ENCODE measurements at regions not wholly inside any gene's neighbourhood (a gene's known extent, or its start where the extent isn't known, plus 50 kb on each side); places are given as distances from the start of the nearest gene placed in this dataset.

DNA sequence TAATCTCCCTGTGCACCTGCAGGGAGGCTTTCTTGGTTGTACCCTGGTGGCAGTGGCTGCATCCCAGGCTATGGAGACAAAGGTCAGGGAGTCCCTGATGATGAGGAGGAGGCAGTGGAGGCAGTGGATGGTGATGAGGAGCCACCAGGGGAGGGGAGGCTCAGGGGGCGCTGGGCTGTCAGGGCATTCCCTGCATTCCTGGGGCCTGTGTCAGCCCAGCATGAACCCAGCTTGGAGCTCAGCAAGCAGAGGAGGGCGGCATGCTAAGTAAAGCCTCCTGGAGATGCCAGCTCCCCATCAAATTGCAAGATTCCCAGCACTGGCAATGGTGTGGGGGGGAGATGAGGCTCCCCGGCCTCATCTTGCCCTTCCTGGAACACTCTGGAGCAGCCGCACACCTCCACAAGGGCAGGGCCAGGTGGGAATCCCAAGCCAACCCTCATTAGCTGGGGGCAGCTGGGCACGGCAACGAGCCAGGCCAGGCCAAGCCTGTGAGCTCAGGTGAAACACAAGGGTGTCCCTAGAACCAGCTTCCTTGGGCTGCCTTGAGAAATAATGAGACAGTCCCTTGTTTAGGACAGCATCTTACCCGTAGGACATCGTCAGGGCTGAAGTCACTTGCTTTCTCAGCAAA lies 469.5 kb downstream of the MATN1 start:
- DNase-seq, result no peak

DNA sequence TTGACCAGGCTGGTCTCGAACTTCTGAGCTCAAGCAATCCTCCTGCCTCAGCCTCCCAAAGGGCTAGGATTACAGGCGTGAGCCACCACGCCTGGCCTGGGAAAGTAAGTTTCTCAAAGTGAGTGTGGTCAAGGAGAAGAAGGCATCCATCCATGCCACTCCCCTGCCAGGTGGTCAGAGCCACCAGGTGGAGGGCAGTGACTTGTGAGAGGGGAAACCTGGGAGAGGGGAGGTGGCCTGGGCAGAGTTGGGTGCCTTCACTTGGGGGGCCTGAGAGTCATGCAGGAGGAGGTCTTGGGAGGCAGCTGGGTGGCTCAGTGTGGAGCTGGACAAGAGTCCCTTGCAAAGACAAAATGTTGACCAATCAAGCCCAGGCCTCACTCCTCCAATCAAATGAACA lies 470.0 kb downstream of the MATN1 start:
- DNase-seq, result no peak

DNA sequence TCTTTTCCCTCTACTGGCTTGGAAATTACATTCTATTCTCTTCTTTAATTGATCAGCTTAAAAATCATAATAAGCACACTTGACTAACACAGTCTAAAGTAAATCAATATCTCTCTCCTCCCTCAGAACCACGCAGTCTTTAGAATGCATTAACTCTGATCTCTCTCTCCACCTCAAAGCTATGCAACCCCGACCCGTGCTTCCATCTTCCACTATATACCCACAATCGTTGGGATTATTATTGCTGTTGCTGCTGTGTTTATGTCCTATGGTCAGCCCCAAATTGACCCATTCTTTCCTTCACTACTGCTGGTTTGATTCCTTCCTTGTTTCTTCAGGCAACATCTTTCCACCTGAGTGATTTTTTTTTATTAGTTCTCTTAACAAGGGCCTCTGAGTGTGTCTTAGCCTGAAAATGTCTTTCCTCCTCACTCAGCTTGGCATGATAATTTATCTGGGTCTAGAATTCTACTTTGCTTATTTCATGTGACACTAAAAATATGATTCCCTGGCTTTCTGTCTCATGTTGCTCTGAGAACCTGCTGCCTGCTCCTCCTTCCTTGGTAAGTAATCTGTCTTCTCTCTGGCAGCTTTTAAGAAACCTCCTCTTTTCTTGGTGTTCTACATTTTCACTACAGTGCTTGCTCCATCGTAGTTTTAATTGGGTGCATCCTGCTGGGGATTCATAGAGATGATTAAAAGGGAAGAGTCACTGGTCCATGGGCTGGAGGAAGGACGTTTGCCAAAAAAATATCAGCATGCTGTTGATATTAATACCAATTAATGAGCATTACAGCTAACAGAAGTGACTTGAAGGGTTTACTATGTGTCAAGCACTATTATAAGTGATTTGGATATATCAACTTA lies 472.2 kb downstream of the MATN1 start:
- no peak for DNase-seq

DNA sequence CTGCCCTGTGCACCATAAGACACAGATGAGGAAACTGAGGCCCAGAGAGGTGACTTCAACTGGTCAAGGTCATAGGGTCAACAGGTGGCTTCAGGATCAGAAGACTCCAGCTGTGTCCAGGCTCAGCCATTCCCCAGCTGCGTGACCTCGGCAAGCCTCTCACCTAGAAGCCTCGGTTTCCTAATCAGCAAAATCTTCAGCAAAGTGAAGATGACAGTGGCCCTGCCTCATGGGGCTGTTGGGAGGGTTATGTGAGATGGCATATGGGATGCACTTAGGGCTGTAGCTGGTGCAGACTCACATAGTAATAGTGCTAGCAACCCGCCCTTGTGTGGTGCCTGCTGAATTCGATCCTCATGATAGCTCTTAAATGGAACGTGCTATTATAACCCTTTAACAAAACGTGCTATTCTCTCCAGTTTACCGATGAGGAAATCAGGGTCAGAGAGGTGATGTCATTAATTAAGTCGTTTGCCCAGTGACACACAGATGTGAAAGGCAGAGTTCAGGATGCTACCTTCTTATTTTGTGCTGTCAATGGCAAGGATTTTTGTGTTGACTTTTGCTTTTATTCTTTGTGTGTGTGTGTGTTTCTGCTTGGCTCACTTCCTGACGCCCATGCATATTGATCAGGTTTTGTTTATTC lies 472.9 kb downstream of the MATN1 start:
- DNase-seq, result no peak

DNA sequence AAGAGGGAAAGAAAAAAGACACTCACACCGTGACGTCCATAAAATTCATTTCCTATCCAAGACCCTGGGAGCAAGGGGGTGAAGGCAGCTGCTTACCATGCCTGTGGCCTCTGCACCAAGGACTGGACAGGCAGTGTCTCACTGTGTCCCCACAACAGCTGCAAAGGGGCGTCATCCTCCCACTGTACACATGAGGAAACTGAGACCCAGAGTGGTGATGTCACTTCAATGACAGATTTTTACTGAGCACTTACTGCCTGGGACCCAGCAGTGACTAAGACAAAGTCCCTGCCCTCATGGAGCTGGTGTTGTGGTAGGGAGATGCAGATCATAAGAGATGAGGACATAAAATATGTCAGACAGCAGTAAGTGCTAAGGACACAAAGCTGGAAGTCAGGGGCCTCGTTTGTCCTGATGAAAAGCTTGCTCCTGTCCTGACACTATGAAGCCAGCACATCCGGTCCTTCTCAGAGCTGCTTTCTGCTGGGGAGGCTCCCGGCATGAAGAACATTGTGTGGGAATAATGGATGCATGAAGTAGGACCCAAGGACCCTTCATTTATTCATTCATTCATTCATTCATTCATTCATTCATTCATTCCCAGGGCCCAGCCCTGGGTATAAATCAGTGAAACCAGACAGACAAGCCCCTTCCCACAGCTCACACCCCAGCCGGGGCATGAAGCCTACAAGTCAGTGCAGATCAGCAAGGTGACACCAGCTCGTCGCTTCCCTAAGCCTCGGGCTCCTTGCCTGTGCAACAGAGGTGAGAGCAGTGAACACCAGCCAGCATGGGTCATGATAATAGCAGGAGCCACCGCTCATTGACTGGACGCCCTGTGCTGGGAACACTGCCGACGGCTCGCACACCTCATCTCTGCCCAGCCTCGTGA lies 473.7 kb downstream of the MATN1 start:
- no peak for DNase-seq

DNA sequence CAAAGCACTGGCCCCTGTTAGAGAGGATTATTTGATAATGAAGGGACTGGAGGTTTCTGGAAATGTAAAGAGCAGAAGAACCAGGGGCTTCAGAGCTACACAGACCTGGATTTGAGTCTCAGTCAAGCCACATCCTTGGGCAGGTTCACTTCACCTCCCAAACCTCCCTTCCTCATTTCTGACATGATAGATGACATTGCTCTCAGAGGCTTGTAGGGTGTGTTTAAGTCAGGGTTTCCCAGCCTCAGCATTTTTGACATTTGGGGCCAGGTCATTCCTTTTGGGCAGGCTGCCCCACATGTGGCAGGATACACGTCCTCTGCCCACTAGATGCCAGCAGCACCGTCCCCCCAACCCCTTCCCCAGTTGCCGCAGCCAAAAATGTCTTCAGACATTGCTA lies 474.6 kb downstream of the MATN1 start:
- DNase-seq, result no peak

DNA sequence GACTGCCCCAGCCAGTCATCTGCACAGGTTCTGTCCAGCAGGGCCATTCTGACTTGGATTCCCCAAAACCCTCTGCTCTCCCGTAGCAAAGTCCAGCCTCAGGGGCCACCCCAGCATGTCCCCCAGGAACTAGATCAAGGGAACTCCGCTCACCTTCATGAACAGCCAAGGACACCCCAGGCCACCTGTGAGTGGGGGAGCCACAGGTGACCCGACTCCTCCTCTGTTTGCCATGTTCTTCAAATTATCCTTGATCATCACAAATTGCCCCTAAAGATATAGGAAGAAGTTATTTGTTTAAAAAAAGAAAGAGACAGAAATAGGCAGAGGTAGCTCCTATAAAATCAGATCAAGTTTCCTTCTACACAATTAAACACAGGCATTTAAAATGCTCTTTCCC lies 475.0 kb downstream of the MATN1 start:
- no peak for DNase-seq

DNA sequence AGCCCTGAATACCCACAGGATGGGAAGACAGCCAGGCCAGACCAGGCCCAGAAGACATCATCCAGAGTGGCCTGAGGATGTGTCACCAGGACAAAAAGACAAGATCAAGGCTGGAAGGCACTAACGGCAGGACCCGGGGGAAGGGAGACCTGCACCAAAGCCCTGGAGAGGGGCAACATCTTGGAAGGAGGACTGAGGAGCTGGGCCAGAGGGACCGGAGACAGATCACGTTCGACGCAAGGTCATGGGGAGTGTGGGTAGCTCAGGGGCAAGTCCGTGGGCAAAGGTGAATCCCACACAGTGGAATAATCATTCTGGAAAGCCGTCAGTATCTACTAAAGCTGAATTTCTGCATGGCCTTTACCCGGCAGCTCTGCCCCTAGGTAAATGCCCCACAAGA lies 478.6 kb downstream of the MATN1 start:
- no peak for DNase-seq

DNA sequence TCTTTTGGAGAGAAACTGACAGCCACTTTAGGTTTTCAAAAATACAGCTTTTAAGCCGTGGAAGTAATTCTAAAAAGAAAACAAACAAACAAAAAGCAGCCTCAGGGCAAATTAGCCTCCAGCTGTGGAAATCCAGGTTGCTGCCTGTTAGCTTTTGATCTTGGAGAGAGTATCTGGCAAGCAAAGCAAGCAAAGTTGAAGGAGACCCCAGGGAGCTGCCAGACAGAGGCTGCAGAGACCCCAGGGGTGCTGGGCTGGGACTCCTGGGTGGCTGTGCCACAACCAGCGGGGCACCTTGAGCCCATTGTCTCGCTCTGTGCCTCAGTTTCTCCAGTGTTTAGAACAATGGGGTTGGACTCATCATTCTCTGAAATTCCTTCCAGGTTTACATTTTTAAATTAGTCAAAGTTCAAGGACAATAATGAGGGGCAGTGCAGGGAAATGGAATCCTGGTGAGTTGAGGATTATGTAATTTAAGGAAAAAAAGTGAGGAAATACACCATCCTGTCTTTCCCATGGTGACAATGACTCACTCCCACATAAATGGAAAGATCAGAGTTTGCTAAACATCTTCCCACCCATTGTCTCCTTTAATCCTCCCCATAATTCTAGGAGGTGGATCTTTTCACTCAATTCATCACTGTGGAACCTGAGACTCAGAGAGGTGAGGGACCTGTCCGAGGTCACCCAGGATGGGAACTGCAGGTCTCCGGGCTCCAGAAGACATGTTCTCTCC lies 480.5 kb downstream of the MATN1 start:
- DNase-seq, result no peak

DNA sequence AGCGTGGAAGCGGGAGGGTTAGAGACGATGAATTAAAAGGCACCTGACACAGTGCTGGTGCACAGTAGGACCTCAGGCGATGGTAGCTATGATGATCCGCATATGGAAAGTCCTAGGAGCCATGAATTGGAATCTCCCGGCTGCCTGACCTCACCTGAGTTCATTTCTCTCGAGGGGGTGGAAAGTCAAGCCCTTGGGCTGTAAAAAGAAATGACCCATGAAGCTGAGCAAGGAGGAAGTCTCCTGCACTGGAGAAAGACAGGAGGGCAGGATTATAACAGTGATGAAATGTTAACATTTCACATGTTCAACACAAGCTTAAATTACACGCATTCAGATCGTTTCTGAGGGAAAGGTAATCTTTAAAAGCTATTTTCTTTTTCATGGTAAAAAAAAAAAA lies 481.2 kb downstream of the MATN1 start:
- DNase-seq, result no peak

DNA sequence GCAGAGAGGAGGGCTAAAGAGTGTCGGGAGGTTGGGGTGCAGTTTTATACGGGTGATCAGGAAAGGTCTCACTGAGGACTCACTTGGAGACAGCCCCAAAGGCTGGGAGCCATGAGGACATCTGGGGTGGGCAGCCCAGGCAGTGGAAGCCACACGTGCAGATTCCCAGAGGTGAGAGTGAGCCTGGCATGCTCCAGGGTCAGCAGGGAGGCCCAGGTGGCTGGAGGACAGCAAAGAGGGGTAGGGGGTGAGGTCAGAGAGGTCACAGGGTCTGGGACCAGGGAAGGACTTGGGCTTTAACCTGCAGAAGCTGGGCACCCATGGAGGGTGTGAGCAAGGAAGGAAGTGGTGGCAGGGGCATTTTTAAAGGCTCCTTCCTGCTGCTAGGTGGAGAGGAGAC lies 481.7 kb downstream of the MATN1 start:
- DNase-seq, result no peak

DNA sequence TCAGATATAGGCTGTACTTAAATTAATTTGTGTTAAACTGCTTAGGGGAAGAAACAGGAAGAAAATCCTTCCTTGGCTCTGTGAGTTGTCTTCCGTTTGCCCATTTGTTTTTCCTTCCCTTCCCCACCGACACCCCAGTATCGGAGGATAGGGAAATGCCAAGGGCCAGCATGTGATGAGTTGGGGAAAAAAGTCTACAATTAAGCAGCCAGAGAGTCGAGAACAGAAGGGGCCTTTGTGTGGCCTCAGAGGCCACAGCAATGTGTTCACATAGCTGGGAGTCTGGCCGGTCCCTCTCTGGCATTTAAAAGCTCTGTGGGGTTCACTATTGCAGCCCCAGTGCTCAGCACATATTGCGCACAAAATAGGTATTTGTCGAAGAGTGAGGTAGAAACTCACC lies 489.3 kb downstream of the MATN1 start:
- no peak for DNase-seq

DNA sequence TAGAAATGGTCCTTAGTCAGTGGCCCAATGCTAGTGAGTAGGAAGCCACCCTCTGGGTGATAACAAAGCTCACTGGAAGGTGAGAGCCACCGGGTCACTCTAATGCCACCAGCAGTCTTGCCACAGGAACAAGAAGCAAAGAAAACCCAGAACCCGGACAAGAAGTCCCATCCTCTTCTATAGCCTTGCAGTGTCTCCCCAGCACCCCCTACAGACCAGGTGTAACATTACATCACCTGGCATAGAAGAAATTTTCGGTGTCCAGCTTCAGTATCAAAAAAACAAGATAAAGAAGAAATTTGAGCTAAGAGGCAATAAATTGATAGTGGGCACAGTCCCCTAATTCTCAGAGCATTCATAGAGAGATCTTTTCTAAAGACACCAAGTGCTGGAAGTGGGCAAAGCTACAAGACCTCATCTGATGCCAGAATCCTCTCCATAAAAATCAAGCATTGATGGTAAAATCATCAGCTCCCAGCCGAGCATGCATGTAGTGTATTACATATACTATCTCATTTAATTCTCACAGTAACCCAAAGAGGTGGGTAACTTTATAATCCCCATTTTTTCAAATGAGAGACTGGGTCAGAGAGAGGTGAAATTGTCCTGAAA lies 491.0 kb downstream of the MATN1 start:
- no peak for DNase-seq

DNA sequence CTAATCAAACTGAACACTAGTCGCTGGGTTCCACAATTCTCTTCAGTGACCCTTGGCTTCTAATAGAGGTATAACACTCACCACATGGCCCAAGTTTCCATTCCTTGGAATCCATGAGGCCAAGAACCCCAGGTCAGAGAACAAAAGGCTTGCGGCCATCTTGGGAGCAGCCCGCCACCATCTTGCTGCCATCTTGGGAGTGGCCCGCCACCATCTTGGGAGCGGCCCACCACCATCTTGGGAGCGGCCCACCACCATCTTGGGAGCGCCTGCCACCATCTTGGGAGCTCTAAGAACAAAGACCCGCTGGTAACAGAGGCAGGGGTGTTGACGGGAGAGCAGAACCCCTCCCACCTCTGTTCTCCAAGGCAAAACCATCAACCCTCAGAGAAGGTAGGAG lies 493.4 kb downstream of the MATN1 start:
- DNase-seq, result no peak

DNA sequence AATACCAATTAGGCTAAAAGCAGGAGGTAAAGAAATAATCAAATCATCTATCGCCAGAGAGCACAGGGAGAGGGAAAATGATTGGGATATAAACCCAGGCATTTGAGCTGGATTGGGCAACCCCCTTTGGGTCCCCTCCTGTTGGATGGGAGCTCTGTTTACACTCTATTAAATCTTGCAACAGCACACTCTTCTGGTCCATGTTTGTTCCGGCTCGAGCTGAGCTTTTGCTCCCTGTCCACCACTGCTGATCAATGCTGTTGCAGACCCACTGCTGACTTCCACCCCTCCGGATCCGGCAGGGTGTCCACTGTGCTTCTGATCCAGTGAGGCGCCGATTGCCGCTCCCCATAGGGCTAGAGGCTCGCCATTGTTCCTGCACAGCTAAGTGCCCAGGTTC lies 493.8 kb downstream of the MATN1 start:
- DNase-seq, result no peak

DNA sequence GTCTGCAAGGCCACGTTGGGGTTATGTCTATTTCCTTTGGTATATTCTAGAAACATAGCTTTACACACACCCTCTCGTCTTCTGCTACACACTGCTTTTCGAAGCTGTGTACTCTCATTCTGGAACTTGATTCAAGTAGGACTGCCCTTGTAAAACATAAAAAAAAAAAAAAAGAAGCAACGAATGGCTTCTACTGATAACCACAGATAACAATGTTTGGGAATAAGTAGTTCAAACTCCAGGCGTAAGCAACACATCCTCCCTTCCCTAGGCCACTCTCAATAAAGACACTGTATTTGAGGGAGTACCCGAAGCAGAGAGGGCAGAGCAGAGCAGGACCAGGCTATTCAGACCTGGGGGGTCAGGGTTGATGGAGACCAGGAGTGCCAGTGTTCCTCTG lies 496.7 kb downstream of the MATN1 start:
- no peak for DNase-seq

DNA sequence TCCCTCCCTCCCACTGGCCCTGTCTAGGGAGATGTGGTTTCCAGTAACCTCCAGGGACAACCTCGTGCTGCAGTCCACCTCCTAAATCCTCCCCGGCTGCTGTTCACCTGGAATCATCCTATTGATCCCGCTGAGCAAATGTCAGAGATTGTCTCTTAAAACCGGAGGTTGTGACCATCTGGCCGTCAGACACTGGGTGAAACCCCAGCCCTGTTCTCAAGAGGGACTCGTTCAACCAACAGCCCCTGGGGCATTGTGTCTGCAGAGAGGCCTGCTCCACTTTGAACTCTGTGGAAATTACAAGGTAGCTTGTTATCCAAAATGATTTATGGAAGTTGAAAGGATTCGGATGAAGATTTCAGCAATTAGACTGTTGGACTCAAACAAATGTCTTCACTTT lies 498.0 kb downstream of the MATN1 start:
- no peak for DNase-seq

DNA sequence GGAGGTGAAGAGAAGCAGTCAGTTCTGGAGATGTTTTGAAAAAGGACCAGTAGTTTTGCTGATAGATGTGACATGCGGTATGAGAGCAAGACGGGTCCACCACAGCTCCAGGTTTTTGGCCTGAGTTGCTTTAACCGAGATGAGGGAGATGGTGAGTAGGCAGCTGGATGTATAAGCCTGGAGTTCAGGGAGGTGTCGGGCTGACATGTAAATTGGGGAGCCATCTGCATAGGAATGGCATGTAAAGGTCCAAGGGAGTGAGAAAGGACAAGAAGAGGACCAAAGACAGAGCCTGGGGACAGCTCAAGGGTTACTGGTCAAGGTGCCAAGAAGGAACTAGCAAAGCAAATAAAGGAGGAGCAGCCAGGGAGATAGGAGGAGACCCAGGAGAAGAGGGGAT lies 503.7 kb downstream of the MATN1 start:
- no peak for DNase-seq

DNA sequence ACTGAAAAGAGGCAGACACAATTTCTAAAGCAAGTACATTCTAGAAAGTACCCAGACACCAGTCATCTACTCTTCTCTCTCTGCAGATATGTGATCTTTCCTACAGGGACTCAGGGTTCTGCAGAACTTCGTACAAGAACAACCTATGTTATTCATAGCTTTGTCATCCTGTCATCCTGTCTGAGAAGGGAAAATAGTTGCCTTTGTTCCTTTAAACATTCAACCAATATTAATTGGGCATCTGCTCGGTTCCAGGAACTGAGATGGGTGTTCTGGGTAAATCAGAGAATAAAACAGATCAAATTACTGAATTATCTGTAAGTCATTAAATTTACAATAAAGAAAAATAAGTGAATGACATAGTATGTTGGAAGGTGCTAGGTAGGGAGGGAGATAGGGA lies 504.9 kb downstream of the MATN1 start:
- DNase-seq, result no peak

DNA sequence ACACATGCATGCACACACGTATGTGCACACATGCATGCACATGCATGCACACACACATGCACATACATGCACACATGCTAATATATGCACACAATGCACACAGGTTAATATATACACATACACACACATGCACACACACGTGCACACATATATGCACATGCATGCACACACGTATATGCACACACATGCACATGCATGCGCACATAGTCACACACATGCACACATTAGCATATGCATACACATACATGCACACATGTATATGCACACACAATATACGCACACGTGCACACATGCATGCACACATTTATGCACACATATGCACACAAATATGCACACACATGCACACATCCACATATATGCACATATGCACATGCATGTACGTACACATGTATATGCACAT lies 506.8 kb downstream of the MATN1 start:
- DNase-seq, result no peak

DNA sequence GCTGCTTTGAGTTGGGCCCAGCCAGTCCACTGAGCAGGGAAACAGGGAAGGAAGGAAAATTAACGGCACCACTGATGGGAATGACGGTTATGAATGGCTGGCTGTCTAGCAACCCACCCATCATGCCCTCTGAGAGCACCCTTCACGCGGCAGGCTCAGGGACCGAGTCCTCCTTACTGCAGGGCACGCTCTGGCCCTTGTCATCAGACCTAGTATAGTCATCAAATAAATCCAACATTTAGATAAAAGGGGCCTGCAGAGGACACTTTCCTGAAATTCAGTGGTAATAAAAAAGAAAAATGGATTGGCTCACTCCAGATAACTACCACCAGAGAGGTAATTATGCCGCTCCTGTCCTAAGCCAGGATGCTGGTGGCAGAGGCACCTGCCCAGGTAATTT lies 509.4 kb downstream of the MATN1 start:
- no peak for DNase-seq
